Psoas muscle (tissue), 7 donors: ENCODE measurements at regions not wholly inside any gene's neighbourhood (a gene's known extent, or its start where the extent isn't known, plus 50 kb on each side); places are given as distances from the start of the nearest gene placed in this dataset.

Source experiments
- ATAC-seq, 4 donors: fragments of 200-7000 bp; cut with Tn5 transposase; one replicate each; pipeline ENCODE4 v1.9.1; 2020; ENCODE audit warnings: moderate library complexity in 3 of 4, mild to moderate bottlenecking in 2 of 4
- DNase-seq, 2 donors: peaks; one replicate each; pipeline ENCODE4 v3.0.0-alpha.2; 2020
- H3K27ac ChIP-seq: fragments of 200-600 bp; one replicate; pipeline ENCODE4 v1.8.0; 2022
- H3K27me3 ChIP-seq, 3 donors: fragments of 200-600 bp in 1 of 3; one replicate each; pipeline versions ENCODE4 v1.6.1 to v1.8.0; 2013 to 2022; ENCODE audit warnings: low read length in 2 of 3, mild to moderate bottlenecking in 2 of 3, moderate library complexity in 1 of 3; ENCODE audit not compliant: insufficient read depth in 3 of 3
- H3K36me3 ChIP-seq, 2 donors: fragments of 200-600 bp in 1 of 2; one replicate each; pipeline versions ENCODE4 v1.6.1 to v1.8.0; 2013 to 2022; ENCODE audit warnings: low read depth in 1 of 2, mild to moderate bottlenecking in 1 of 2, moderate library complexity in 1 of 2; ENCODE audit not compliant: insufficient read depth in 1 of 2
- H3K4me1 ChIP-seq: fragments of 200-600 bp; one replicate; pipeline ENCODE4 v1.8.0; 2022
- H3K4me3 ChIP-seq: fragments of 200-600 bp; one replicate; pipeline ENCODE4 v1.8.0; 2022; ENCODE audit warnings: mild to moderate bottlenecking
- H3K9me3 ChIP-seq: fragments of 200-600 bp; one replicate; pipeline ENCODE4 v1.8.0; 2022
- WGBS, 3 donors: extraction: QIAGEN DNeasy Blood & Tissue Kit; methylation state at CpG; one replicate each; pipeline versions ENCODE4 v1.1.6 to v1.1.7; 2013; 5-methylcytosine and 5-hydroxymethylcytosine counted together
- intact Hi-C, 2 donors: fragments of 100-400 bp; cut with DNase I; formaldehyde crosslinking; loops; one replicate each; pipeline versions ENCODE4 v1.11.0 to v1.14.2; 2022
- TF ChIP-seq, protein P1 (sequence below): fragments of 200-600 bp; IDR thresholded peaks from one replicate; pipeline ENCODE4 v1.8.0; 2022; ENCODE audit warnings: antibody characterized with exemption
- donor health status: healthy with polysubstance abuse.
- donor health status: DM: no; HTN: no; CAD: no; lungs with moderate emphysema.
- donor health status: Bipolar disorder and iron deficiency.
- donor health status: healthy.
- donor health status: DM: yes; HTN: yes; CAD: no.
- donor health status: DM: no; HTN: no; CAD: no.
- donor health status: DM: yes; HTN: yes; CAD: no.

DNA sequence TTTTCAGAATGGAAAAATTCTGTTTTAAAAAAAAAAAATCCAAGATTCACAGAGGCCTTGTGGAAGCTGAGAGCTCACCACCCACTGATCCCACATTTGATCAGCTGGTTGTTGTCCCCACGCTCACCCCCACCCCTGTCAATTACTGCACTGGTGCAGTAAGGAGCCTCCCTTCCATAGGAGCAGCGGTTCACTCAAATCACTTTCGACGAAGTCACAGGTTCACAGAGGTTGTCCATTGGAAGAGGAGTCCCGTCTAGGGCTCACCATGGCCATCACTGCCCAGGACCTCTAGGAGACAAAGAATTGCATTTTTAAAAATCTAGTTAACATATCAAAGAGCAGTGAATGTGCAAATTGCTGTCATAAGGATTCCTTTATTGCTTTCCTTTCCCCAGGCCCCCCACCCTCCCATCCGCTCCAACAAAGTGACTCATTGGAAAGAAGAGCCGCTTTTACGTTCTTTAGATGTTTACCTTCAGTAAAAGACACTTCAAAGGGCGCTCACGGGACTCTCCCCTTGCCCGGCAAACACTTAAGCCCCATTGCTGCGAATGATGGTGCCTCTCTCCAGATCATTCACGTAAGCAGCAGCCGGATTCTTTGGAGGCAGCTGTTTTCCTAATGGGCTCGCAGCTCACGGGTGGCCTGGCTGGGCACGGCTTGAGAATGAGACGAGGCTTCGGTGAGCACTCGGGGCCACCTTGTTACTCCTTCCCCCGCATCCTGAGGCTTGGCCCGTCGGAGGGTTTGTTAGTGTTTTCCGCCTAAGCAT lies 165.5 kb upstream of the SALL3 start:
- ATAC-seq (no peak), DNase-seq (no peak)
- Histone ChIP-seq H3K4me3 (no peak overlapping the region), H3K27ac (no peak overlapping the region), H3K4me1 (no peaks in the 10 kb centered on the region), H3K36me3 (no peaks in the 10 kb centered on the region), H3K9me3 (no peaks in the 10 kb centered on the region), H3K27me3 (peaks cover 0 to 48% (median 3%) of the 10 kb centered on the region in 3 donors)
- WGBS, 3 donors, result 18 to 21% (median 21%) methylated on average over 24 of the region's 24 CpGs
- TF ChIP-seq, protein P1, sequence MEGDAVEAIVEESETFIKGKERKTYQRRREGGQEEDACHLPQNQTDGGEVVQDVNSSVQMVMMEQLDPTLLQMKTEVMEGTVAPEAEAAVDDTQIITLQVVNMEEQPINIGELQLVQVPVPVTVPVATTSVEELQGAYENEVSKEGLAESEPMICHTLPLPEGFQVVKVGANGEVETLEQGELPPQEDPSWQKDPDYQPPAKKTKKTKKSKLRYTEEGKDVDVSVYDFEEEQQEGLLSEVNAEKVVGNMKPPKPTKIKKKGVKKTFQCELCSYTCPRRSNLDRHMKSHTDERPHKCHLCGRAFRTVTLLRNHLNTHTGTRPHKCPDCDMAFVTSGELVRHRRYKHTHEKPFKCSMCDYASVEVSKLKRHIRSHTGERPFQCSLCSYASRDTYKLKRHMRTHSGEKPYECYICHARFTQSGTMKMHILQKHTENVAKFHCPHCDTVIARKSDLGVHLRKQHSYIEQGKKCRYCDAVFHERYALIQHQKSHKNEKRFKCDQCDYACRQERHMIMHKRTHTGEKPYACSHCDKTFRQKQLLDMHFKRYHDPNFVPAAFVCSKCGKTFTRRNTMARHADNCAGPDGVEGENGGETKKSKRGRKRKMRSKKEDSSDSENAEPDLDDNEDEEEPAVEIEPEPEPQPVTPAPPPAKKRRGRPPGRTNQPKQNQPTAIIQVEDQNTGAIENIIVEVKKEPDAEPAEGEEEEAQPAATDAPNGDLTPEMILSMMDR, result no peak
- intact Hi-C loops, result no loop called here

DNA sequence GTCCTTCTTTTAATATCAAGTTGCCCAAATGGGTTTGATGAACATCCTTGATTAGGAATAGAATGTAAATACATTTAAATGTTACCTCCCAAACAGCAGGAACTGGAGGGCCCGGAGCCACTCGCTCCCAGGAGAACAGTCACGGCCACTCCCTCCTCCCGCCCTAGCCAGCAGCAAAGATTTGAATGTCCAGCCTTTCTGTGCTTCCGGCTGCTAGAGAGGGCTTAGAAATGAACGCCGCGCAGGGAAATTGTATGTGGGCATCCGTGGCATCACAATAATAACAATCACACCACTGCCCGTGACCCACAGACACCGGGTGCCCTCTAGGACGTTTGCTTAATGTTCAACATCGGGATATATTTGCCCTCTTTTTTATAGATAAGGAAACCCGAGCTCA lies 164.9 kb upstream of the SALL3 start:
- TF ChIP-seq, protein P1, result no peak
- ATAC-seq (no peak), DNase-seq (no peak)
- no peak overlapping the region for H3K27ac ChIP-seq
- WGBS, 3 donors, result 12 to 18% (median 15%) methylated on average over 14 of the region's 14 CpGs
- H3K36me3 ChIP-seq, result no peaks in the 10 kb centered on the region
- H3K4me3 ChIP-seq, result no peak overlapping the region
- intact Hi-C loops, result no loop called here
- no peaks in the 10 kb centered on the region for H3K9me3 ChIP-seq
- H3K27me3 ChIP-seq, result peaks cover 0 to 48% (median 3%) of the 10 kb centered on the region in 3 donors
- H3K4me1 ChIP-seq, result no peaks in the 10 kb centered on the region

DNA sequence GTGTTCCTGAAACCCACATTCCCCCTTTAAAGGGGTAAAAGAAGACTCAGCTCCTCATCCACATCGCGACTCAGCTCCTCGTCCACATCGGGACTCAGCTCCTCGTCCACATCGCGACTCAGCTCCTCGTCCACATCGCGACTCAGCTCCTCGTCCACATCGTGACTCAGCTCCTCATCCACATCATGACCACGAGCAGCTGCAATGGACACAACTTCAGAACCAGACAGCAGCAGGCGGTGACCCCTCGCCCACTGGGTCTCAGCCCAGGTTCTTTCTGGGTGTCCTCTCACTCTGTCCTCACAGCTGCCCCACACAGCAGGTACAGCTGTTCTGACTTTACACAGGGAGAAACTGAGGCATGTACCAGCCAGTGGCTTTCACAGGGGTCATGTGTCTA lies 163.5 kb upstream of the SALL3 start:
- H3K36me3 ChIP-seq, result no peaks in the 10 kb centered on the region
- no peaks in the 10 kb centered on the region for H3K9me3 ChIP-seq
- 83 to 86% (median 85%) methylated on average over 15 of the region's 15 CpGs for WGBS, 3 donors
- intact Hi-C loops, result no loop called here
- H3K27ac ChIP-seq, result no peak overlapping the region
- DNase-seq, result no peak
- H3K27me3 ChIP-seq, result peaks cover 0 to 48% (median 3%) of the 10 kb centered on the region in 3 donors
- H3K4me1 ChIP-seq, result no peaks in the 10 kb centered on the region
- H3K4me3 ChIP-seq, result no peak overlapping the region
- TF ChIP-seq, protein P1, result no peak
- ATAC-seq, result no peak

- Histone ChIP-seq H3K36me3 (no peaks in the 10 kb centered on the region), H3K9me3 (no peaks in the 10 kb centered on the region), H3K4me1 (no peaks in the 10 kb centered on the region), H3K27me3 (peaks cover 0 to 51% (median 3%) of the 10 kb centered on the region in 3 donors), H3K4me3 (no peak overlapping the region), H3K27ac (no peak overlapping the region)
- DNase-seq, result no peak
- ATAC-seq, result no peak
- TF ChIP-seq, protein P1, result no peak
- 89 to 94% (median 90%) methylated on average over 18 to 21 of the region's 21 CpGs for WGBS, 3 donors
- intact Hi-C loops, result no loop called here
Observed at GRCh38 chr18:78816916-78817315, 162.7 kb upstream of the SALL3 start.

DNA sequence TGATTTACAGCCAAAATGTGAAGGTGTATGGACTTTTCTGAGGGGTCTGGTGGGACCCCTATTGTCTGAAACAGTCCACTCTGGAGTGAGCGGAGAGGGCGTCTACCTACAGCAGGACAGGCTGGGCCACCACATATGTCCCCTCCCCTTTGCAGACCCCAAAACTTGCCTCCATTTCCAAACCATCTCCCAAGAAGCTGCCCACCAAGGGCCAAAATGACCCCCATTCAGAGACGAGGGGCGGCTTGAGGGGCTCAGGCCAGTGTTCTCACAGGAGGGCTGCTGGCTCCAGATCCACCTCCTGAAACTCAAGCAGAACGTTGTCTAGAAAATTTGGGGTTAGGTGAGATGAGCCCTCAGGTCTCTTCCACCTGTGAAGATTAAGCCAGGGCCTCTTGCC lies 161.1 kb upstream of the SALL3 start:
- H3K36me3 ChIP-seq, result no peaks in the 10 kb centered on the region
- H3K9me3 ChIP-seq, result no peaks in the 10 kb centered on the region
- peaks cover 0 to 38% (median 3%) of the 10 kb centered on the region in 3 donors for H3K27me3 ChIP-seq
- ATAC-seq (no peak), DNase-seq (no peak)
- WGBS, 3 donors, result 83 to 94% (median 86%) methylated on average over 5 of the region's 5 CpGs
- H3K27ac ChIP-seq, result no peak overlapping the region
- intact Hi-C loops, result no loop called here
- TF ChIP-seq, protein P1, result no peak
- H3K4me1 ChIP-seq, result no peaks in the 10 kb centered on the region
- H3K4me3 ChIP-seq, result no peak overlapping the region
